ENCODE measurements at regions not wholly inside any gene's neighbourhood (a gene's known extent, or its start where the extent isn't known, plus 50 kb on each side); places are given as distances from the start of the nearest gene placed in this dataset.

GRCh38 chr10:8216893-8217292 lies 162.4 kb downstream of the GATA3 start:
- no peak overlapping the region for H3K27ac ChIP-seq (ENCODE audit: control insufficient read depth, insufficient read depth)
- no peaks in the 10 kb centered on the region for H4K20me1 ChIP-seq (ENCODE audit: control insufficient read depth, insufficient read depth)
- no peaks in the 10 kb centered on the region for H3K36me3 ChIP-seq (ENCODE audit: control insufficient read depth in 2 of 2, insufficient read depth in 2 of 2, low read length in 1 of 2)
- in situ Hi-C loops (cut with MboI): no loop called here
- FAIRE-seq (no peak), ATAC-seq (no peak), DNase-seq (ENCODE audit: low read depth, low spot score) (no peak)
- H3K4me2 ChIP-seq (ENCODE audit: control insufficient read depth, insufficient read depth): no peak overlapping the region
- no peaks in the 10 kb centered on the region for H3K9me3 ChIP-seq (replicated peaks; ENCODE audit: control insufficient read depth, insufficient read depth, low read length)
- BruUV-seq (replicated peaks): no TSS peak
- TF ChIP-seq ZNF592 (IDR thresholded peaks at IDR 0.05): no peak
- H3K4me1 ChIP-seq (ENCODE audit: control insufficient read depth, insufficient read depth, low read length): no peaks in the 10 kb centered on the region
- SMC1A ChIA-PET (ENCODE audit: uncharacterized antibody, unreplicated experiment): no interaction called here
- H3K27me3 ChIP-seq (replicated peaks in 1 of 2; ENCODE audit: control insufficient read depth in 2 of 2, insufficient read depth in 2 of 2, low read length in 1 of 2): no peaks in the 10 kb centered on the region
- H3K4me3 ChIP-seq: no peak overlapping the region
- RAD21 ChIA-PET (ENCODE audit: unreplicated experiment): no interaction called here
- POLR2A ChIA-PET: interaction anchor here (0.6 kb wide), 1 partner anchor 35 kb away, joined by 3 read pairs; no protein-coding TSS in a partner anchor
- intact Hi-C loops (cut with micrococcal nuclease; ENCODE audit: unreplicated experiment): no loop called here
- H3K79me2 ChIP-seq (ENCODE audit: control insufficient read depth, insufficient read depth, low read length): no peaks in the 10 kb centered on the region
- CTCF ChIA-PET: no interaction called here
- H2AFZ ChIP-seq (ENCODE audit: control insufficient read depth, low read depth, low read length): no peak overlapping the region
- H3K9ac ChIP-seq (ENCODE audit: control insufficient read depth, insufficient read depth, low read length): no peak overlapping the region

- RAD21 ChIA-PET (ENCODE audit: unreplicated experiment): no interaction called here
- no peak overlapping the region for H3K9ac ChIP-seq (ENCODE audit: control insufficient read depth, insufficient read depth, low read length)
- 62% methylated on average over 6 of the region's 6 CpGs for whole genome bisulfite sequencing (ENCODE audit: insufficient coverage, insufficient replicate concordance, low lambda C conversion rate, missing lambda C conversion rate)
- H2AFZ ChIP-seq (ENCODE audit: control insufficient read depth, low read depth, low read length): no peak overlapping the region
- no peak overlapping the region for H3K4me2 ChIP-seq (ENCODE audit: control insufficient read depth, insufficient read depth)
- H4K20me1 ChIP-seq (ENCODE audit: control insufficient read depth, insufficient read depth): no peaks in the 10 kb centered on the region; the same call in 1 of the 2 replicates
- DNase-seq (ENCODE audit: low read depth, low spot score) (no peak), FAIRE-seq (no peak), ATAC-seq (no peak)
- no peaks in the 10 kb centered on the region for H3K4me1 ChIP-seq (ENCODE audit: control insufficient read depth, insufficient read depth, low read length)
- intact Hi-C loops (cut with micrococcal nuclease; ENCODE audit: unreplicated experiment) (no loop called here), in situ Hi-C loops (cut with MboI) (no loop called here)
- no peak for TF ChIP-seq HDGF (IDR thresholded peaks at IDR 0.05)
- no peak for TF ChIP-seq IRF5 (IDR thresholded peaks at IDR 0.05; ENCODE audit: borderline replicate concordance)
- no peak for TF ChIP-seq RBBP5 (conservative IDR thresholded peaks at IDR 0.05)
- TF ChIP-seq NRF1 (conservative IDR thresholded peaks at IDR 0.05; ENCODE audit: low read depth, low read length): no peak
- TF ChIP-seq ESRRA (IDR thresholded peaks at IDR 0.05; ENCODE audit: low read length): no peak
- no peak for TF ChIP-seq LARP7 (IDR thresholded peaks at IDR 0.05)
- TF ChIP-seq KAT2A (conservative IDR thresholded peaks at IDR 0.05; ENCODE audit: control insufficient read depth, low read depth, low read length): no peak
- no peak for TF ChIP-seq RFX5 (IDR thresholded peaks at IDR 0.05; ENCODE audit: low read depth, low read length)
- TF ChIP-seq RB1 (IDR thresholded peaks at IDR 0.05; ENCODE audit: borderline replicate concordance): no peak
- TF ChIP-seq SMARCA5 (IDR thresholded peaks at IDR 0.05): no peak
- no peak for TF ChIP-seq TBL1XR1 (IDR thresholded peaks at IDR 0.05; ENCODE audit: low read depth, low read length)
- H3K36me3 ChIP-seq (ENCODE audit: control insufficient read depth in 2 of 2, insufficient read depth in 2 of 2, low read length in 1 of 2): no peaks in the 10 kb centered on the region
- H3K4me3 ChIP-seq: no peak overlapping the region
- no peaks in the 10 kb centered on the region for H3K9me3 ChIP-seq (replicated peaks; ENCODE audit: control insufficient read depth, insufficient read depth, low read length)
- POLR2A ChIA-PET: no interaction called here
- CTCF ChIA-PET: interaction anchor here (0.7 kb wide), 1 partner anchor 991 kb away, joined by 5 read pairs; no protein-coding TSS in a partner anchor
- BruUV-seq (replicated peaks): no TSS peak
- no peaks in the 10 kb centered on the region for H3K27me3 ChIP-seq (replicated peaks in 1 of 2; ENCODE audit: control insufficient read depth in 2 of 2, insufficient read depth in 2 of 2, low read length in 1 of 2)
- SMC1A ChIA-PET (ENCODE audit: uncharacterized antibody, unreplicated experiment): no interaction called here
- H3K27ac ChIP-seq (ENCODE audit: control insufficient read depth, insufficient read depth): no peak overlapping the region
- no peaks in the 10 kb centered on the region for H3K79me2 ChIP-seq (ENCODE audit: control insufficient read depth, insufficient read depth, low read length)
These were observed 167.0 kb downstream of the GATA3 start for GRCh38 chr10:8221451-8221850.
